Right kidney (tissue), 1 donor: ENCODE measurements at regions not wholly inside any gene's neighbourhood (a gene's known extent, or its start where the extent isn't known, plus 50 kb on each side); places are given as distances from the start of the nearest gene placed in this dataset.
"Not testable (repeated sequence)": the region's sequence is repeated elsewhere in the genome, so short reads cannot be mapped to it uniquely, and the experiment has no call there.

ENCODE experiments used
- DNase-seq: peaks from one replicate; pipeline ENCODE4 v3.0.0-alpha.2; 2016

GRCh38 chr11:69869311-69869939, 50.2 kb upstream of the FGF3 start:
- no peak for DNase-seq

- no peak for DNase-seq
Measured at GRCh38 chr11:69870766-69871165, 51.5 kb upstream of the FGF3 start.

DNA sequence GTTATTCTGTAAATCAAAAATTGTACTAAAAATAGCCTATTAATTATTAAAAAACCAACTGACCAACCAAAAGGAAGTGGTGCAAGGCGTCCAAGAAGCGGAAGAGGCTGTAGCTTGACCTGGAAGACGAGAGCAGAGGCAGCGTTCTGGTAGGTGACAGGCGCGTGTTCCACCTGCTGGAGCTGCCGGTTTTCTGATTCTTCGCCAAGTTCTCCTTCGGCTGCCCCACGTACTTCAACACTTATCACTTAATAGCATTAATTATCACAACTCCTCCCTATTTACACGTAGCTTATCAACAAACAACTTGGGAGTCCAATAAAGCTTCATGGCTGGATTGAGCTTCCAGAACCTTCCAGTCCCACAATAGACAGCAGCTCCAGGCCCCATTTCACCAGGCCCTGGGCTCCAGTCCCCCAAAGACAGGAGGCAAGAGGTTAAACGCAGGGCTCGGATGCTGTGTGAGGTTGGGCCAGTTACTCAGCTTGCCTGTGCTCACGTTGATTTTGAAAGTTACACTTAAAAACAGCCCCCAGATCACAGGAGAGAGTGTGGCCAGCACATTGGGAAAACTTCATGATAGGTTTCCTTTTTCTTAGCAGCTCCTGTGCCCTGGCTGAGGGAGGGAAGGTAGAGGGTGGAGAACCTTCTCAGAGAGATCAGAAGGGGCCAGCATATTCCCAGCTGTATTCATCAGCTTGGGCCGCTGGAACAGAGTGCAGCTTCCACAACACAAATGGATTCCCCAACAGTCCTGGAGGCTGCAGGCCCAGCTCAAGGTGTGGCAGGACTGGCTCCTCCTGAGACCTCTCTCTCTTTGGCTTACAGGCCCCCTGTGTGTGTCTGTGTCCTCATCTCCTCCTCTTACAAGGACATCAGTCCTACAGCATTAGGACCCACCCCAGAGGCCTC, 54.2 kb upstream of the FGF3 start:
- DNase-seq = no peak

- no peak for DNase-seq
Measured at GRCh38 chr11:69874178-69874983, 55.2 kb upstream of the FGF3 start.

DNA sequence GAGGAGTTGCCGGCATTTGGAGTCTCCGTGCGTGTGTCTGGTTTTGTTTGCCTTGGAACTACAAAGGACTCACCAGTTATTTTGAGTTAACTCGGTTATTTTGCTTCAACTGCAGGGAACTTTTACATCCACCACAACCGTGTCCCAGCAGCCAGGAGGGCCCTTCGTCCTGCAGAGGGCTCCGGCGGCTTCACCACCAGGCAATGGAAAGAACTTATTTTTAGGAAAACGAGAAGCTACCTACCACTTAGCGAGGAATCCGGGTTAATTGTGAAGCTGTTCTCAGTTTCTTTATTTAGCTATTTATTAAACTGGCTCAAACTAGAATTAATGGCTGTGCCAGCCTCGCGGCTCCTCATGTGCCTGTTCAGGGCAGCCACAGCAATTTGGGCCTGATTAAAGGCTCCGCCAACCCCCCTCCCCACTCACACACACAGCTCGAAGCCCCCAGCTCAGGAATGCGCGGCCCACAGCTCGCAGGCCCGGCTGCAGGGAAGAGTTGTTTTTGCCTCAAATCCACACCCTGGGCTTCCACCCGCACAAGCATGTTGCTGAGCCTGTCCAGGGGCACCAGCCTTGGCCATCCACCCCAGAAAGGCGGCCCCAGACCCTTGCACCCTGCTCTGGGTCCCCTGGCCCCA, 55.9 kb upstream of the FGF3 start:
- peak; percentile 40 for DNase-seq

DNA sequence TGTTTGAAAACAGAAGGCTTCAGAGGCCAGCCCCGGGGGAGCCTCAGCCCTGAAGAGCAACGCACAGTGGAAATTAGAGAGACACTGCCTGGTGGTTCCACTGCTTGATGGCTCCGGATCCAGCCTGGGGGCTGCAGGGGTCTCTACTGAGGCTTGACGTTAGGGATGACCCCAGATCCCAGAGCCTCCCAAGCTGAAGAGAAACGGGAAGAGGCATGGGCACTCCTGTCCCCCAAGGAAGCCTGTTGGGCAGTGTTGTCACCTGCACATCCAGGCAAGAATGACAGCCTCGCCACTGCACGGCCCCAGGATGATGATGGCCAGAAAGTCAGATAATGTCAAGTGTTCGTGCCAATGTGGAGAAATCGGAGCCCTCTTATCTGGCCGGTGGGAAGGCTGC, 56.8 kb upstream of the FGF3 start:
- no peak for DNase-seq

DNA sequence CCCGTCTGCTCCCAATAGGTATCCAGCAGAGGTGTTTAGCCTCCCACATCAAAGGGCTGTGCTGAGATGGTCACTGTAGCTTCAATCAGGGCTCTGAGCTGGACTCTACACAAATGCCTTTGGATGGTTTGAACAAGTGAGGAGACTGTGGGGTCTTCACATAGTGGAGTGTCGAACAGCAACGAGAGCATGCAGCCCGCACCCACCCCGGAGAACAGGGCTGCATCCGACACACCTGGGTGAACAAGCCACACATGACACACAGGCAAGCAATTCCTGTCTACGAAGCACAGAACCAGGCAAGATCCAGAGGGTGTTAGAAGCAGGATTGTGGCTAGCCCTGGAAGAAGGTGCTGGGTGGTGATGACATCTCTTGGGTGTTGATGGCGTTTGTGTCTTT, 58.0 kb upstream of the FGF3 start:
- no peak for DNase-seq

DNA sequence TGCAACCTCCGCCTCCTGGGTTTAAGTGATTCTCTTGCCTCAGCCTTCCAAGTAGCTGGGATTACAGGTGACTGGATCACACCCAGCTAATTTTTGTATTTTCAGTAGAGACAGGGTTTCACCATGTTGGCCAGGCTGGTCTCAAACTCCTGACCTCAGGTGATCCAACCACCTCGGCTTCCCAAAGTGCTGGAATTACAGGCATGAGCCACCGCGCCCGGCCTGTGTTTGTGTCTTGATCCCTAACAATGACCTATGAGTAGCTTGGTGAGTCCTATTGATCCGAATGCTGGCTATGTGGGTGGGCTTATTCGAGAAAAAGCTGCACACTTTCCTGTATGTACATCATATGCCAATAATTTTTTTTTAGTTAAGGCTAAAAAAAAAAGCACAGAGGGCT, 58.5 kb upstream of the FGF3 start:
- DNase-seq = not testable (repeated sequence)

DNA sequence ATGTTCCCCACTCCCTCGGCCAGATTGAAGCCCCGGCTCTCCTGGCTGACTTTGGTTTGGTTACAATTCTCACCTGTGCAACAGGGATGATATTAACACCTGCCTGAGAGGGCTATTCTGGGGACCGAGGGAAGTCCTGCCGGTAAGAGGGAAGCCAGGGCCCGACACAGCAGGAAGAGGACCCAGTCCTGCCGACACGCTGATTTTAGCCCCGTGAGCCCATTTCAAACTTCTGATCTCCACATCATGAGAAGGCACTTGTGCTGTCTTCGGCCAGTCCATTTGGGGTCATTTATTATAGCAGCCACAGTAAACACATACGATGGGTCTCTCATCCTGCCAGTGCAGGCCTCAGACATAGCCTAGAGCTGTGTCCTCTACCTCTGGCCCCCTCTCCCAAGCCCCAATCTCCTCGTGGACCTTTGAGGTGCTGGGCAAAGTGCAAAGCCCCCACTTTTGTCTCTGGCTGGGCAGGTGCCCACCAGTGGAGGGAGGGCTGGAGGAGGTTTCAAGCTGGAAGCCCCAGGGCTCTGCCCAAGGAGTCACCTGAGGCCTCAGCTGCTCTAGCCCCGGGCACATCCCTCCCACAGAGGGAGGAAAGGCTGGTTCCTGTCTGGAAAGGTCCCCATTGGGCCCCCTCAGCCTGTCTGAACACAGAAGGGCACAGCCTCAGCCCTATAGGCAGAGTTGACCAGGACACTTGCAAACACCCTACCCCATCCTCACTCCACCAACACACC, 59.1 kb upstream of the FGF3 start:
- DNase-seq = no peak

GRCh38 chr11:69878927-69879728, 59.9 kb upstream of the FGF3 start:
- no peak for DNase-seq

- DNase-seq = no peak
Measured at GRCh38 chr11:69879729-69880005, 60.5 kb upstream of the FGF3 start.

DNA sequence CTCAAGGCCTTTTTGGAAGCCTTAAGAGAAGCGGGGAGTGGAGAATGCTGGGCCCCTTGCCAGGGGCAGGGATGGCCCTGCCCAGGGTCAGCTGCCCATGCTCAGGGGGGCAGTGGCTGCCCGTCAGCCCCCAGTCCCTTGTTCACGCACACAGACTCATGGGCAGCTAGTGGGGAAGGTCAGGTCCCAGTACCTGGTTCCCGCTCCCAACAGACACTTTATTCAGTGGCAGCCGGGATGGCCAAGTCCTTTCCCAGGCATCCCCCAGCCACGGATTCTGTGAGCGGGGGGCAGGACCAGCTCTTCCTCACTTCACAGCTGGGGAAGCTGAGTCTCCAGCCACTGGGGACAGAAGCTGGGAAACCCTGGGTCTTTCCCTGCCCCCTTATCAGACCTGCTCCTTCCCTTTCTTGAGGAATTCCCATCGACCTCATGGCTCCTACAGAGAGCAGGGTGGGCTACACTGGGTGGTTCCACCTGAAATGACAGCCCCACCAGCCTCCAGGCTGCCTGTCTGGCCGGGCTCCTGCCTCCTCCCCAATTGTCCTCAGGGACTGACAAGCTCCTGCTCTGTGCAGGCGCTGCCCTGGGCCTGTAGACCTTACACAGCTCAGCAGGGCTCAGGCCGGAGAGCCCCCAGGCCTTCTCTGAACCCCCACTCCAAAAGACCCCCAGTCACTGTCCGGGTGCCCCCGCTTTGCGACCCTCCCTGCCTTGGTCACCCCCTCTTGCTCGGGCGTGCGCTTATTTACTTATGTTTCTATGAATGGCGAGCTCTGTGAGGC, 61.0 kb upstream of the FGF3 start:
- no peak for DNase-seq

DNA sequence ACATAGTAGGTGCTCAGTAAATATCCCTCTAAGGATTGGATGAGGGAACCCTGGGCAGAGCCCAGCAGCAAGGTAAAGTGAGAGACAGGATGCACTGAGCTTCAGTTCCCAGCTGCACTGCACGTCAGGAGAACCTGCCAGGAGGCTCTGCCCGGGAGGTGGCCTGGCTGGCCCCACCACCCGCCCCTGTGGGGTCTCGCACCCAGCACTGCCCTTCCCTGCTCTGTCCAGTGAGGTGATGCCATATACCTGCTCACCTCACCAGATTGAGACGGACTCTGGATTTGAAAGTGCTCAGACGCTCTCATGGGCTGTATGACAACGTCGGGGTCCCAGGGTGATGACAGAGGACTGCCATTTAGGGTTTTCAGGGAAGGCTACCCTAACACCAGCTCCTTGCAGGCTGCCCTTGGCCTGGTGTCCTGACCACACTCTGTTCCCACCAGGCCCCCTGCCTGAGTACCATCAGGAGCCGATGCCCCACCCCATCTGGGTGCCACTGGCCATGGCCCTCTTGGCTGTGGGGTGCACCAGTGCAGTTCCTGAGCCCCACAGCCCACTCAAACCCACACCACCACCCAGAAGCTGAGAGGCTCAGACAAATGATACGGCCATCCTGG, 61.7 kb upstream of the FGF3 start:
- no peak for DNase-seq

DNA sequence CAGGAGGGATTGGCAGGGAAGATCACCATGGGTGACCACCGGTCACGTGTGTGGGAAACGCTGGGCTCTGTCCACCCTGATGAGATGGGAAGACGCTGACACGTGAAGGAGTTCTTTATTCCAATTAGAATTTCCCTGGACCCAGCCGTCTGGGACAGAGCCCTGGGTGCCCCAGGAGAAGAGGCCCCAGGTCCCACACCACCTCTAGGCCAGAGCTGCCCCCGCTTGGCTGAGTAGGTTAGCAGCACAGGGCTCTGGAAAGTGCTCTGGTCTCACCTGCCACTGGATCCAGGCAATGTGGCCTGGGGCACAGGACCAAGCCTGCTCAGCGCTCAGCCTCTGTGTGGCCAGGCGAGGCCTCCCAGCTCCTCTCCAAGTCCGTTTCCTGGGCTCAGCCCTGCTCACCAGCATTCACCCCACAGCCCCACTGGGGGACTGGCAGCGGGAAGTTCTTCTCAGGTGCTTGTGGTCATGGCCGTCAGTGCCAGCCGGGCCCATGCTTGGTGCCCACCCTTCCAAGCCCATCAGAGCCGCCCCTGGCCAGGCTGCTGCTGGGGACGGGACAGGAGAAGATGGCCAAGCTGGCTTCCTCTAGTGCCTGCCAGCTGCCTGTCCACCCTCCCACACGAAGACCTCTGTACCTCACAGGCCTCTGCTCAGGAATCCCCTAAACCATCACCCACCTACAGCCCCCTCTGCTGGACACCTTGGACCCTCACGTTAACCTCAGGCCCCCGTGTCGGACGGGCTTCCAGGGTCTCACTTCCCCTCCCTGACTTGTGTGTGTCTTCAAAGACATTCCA, 62.5 kb upstream of the FGF3 start:
- no peak for DNase-seq

- DNase-seq = no peak
Measured at GRCh38 chr11:69882270-69882608, 63.0 kb upstream of the FGF3 start.

GRCh38 chr11:69883292-69884255, 64.4 kb upstream of the FGF3 start:
- DNase-seq = no peak

- no peak for DNase-seq
Measured at GRCh38 chr11:69884286-69884685, 65.1 kb upstream of the FGF3 start.

- DNase-seq = no peak
Measured at GRCh38 chr11:69884751-69885150, 65.5 kb upstream of the FGF3 start.
